Lung (tissue), 11 donors: ENCODE measurements at regions not wholly inside any gene's neighbourhood (a gene's known extent, or its start where the extent isn't known, plus 50 kb on each side); places are given as distances from the start of the nearest gene placed in this dataset.
"Not testable (repeated sequence)": the region's sequence is repeated elsewhere in the genome, so short reads cannot be mapped to it uniquely, and the experiment has no call there.

Experiments
- ATAC-seq: fragments of 200-7000 bp; cut with Tn5 transposase; one replicate; pipeline ENCODE4 v1.9.1; 2020; ENCODE audit warnings: moderate number of reproducible peaks; ENCODE audit not compliant: insufficient read depth, low FRiP score
- DNase-seq, 3 donors: peaks; one replicate each; pipeline ENCODE4 v3.0.0-alpha.2; 2013 to 2017
- H3K27ac ChIP-seq, 2 donors: one replicate each; pipeline ENCODE4 v1.5.1; 2013; ENCODE audit warnings: mild to moderate bottlenecking in 2 of 2, moderate library complexity in 2 of 2, control low read depth in 1 of 2, inconsistent platforms in 1 of 2, low read depth in 1 of 2, low read length in 1 of 2
- H3K27me3 ChIP-seq, 3 donors: one replicate each; pipeline ENCODE4 v1.5.1; 2013; ENCODE audit warnings: low read length in 2 of 3; ENCODE audit not compliant: control insufficient read depth in 3 of 3, insufficient read depth in 3 of 3
- H3K36me3 ChIP-seq, 4 donors: one replicate each; pipeline ENCODE4 v1.5.1; 2013; ENCODE audit warnings: low read length in 4 of 4, mild to moderate bottlenecking in 1 of 4, moderate library complexity in 1 of 4; ENCODE audit not compliant: control insufficient read depth in 4 of 4, insufficient read depth in 4 of 4
- H3K4me1 ChIP-seq, 5 donors: one replicate each; pipeline ENCODE4 v1.5.1; 2013; ENCODE audit warnings: low read length in 5 of 5, mild to moderate bottlenecking in 2 of 5, moderate library complexity in 1 of 5; ENCODE audit not compliant: control insufficient read depth in 5 of 5, insufficient read depth in 5 of 5
- H3K4me3 ChIP-seq: one replicate; pipeline ENCODE4 v1.5.1; 2013; ENCODE audit warnings: mild to moderate bottlenecking, control low read depth, moderate library complexity
- H3K9ac ChIP-seq, 2 donors: one replicate each; pipeline ENCODE4 v1.5.1; 2013; ENCODE audit warnings: low read length in 2 of 2, control low read depth in 1 of 2; ENCODE audit not compliant: insufficient read depth in 1 of 2
- H3K9me3 ChIP-seq, 4 donors: one replicate each; pipeline ENCODE4 v1.5.1; 2013; ENCODE audit warnings: low read length in 3 of 4, mild to moderate bottlenecking in 1 of 4, moderate library complexity in 1 of 4; ENCODE audit not compliant: control insufficient read depth in 4 of 4, insufficient read depth in 3 of 4
- whole genome bisulfite sequencing, 2 donors: extraction: QIAGEN DNeasy Blood & Tissue Kit; methylation state at CpG; one replicate each; pipeline ENCODE4 v1.1.7; 2013; 5-methylcytosine and 5-hydroxymethylcytosine counted together
- TF ChIP-seq, protein P1 (sequence below): IDR thresholded peaks from 2 replicates; pipeline ENCODE4 v1.5.1; 2012; ENCODE audit warnings: mild to moderate bottlenecking; ENCODE audit errors: control extremely low read depth, extremely low read depth
- donor health status: control.
- donor health status: control.
- donor health status: Bipolar disorder and iron deficiency.
- donor health status: healthy.
- donor health status: DM: yes; HTN: yes; CAD: no.

DNA sequence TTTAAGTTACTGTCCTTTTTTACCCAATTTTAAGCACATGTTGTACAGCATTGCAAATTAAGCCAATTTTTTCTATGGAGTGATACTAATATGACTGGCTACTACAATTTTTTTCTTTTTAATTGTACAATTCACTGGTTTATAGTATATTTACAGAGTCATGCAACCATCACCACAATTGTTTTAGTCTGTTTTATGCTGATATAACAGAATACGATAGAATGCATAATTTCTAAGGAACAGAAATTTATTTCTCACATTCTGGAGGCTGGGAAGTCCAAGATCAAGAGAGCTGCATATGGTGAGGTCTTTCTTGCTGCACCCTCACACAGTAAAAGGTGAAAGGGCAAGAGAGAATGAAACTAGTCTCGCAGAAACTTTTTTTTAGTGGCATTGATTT is 125.3 kb downstream of the GLUD2 start:
- no peak overlapping the region for H3K27ac ChIP-seq
- no peak overlapping the region for H3K9ac ChIP-seq
- no peaks in the 10 kb centered on the region for H3K36me3 ChIP-seq
- no peak overlapping the region for H3K4me3 ChIP-seq
- H3K27me3 ChIP-seq, result no peaks in the 10 kb centered on the region
- no peaks in the 10 kb centered on the region for H3K9me3 ChIP-seq
- ATAC-seq (no peak), DNase-seq (no peak)
- TF ChIP-seq, protein P1, sequence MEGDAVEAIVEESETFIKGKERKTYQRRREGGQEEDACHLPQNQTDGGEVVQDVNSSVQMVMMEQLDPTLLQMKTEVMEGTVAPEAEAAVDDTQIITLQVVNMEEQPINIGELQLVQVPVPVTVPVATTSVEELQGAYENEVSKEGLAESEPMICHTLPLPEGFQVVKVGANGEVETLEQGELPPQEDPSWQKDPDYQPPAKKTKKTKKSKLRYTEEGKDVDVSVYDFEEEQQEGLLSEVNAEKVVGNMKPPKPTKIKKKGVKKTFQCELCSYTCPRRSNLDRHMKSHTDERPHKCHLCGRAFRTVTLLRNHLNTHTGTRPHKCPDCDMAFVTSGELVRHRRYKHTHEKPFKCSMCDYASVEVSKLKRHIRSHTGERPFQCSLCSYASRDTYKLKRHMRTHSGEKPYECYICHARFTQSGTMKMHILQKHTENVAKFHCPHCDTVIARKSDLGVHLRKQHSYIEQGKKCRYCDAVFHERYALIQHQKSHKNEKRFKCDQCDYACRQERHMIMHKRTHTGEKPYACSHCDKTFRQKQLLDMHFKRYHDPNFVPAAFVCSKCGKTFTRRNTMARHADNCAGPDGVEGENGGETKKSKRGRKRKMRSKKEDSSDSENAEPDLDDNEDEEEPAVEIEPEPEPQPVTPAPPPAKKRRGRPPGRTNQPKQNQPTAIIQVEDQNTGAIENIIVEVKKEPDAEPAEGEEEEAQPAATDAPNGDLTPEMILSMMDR, result no peak
- H3K4me1 ChIP-seq, result no peaks in the 10 kb centered on the region
- 76 to 85% methylated on average over 2 of the region's 2 CpGs for WGBS, 2 donors

DNA sequence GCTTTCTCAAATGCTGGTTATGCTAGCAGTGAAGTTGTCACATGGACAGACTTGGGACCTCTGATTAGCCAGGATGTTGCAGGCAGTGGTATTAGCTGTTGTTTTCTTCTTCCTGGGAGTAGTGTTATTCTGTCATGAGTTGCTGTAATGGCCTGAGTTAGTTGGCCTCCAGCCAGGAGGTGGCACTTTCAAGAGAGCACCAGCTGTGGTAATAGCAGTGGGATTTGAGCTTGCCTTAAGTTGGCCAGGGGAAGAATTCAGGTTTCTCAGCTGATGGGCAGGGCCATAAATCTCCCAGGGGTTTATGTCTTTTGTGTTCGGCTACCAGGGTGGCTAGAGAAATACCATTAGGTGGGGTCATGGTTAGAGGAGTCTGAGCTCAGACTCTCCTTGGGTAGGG is 132.6 kb downstream of the GLUD2 start:
- WGBS, 2 donors, result 73 to 75% methylated on average over 1 of the region's 1 CpG
- no peak overlapping the region for H3K9ac ChIP-seq
- H3K27ac ChIP-seq, result no peak overlapping the region
- no peaks in the 10 kb centered on the region for H3K27me3 ChIP-seq
- peaks cover 0 to 2% (median 0%) of the 10 kb centered on the region in 4 donors for H3K9me3 ChIP-seq
- no peaks in the 10 kb centered on the region for H3K36me3 ChIP-seq
- no peaks in the 10 kb centered on the region for H3K4me1 ChIP-seq
- ATAC-seq (no peak), DNase-seq (peak in 1 of 3 donors; percentile 5)
- TF ChIP-seq, protein P1, result no peak
- no peak overlapping the region for H3K4me3 ChIP-seq

DNA sequence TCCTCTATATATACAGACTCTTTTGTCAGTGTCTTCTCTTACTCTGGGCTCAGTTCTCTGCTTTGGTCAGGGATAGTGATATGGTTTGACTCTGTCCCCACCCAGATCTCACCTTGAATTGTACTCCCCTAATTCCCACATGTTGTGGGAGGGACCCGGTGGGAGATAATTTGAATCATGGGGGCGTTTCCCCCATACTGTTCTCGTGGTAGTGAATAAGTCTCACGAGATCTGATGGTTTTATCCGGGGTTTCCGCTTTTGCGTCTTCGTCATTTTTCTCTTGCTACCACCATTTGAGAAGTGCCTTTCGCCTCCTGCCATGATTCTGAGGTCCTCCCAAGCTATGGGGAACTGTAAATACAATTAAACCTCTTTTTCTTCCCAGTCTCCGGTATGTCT is 144.4 kb downstream of the GLUD2 start:
- TF ChIP-seq, protein P1, result no peak
- WGBS, 2 donors, result 81 to 93% methylated on average over 10 of the region's 10 CpGs
- no peak overlapping the region for H3K9ac ChIP-seq
- no peaks in the 10 kb centered on the region for H3K4me1 ChIP-seq
- no peaks in the 10 kb centered on the region for H3K36me3 ChIP-seq
- H3K27ac ChIP-seq, result no peak overlapping the region
- no peak for DNase-seq
- H3K9me3 ChIP-seq, result no peaks in the 10 kb centered on the region
- H3K4me3 ChIP-seq, result no peak overlapping the region
- no peaks in the 10 kb centered on the region for H3K27me3 ChIP-seq
- ATAC-seq, result no peak

DNA sequence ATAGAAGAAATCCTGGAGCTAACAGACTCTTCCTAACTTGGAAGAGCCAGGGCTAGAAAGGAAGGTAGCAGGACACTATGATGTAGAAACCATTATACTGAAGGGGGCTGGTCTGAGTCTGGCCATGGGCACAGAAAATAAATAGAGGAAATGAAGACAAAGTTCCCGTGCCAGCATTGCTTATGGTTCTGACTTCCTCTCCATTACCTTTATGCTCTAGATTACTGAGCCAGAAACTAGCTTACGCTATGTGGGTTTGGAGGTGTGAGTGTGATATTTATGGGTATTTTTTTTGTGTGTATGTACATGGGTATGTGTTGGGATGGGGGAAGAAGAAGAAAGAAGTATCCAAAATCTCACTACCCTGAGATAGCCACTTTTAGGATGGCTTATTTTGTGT is 148.3 kb downstream of the GLUD2 start:
- Histone ChIP-seq H3K4me3 (no peak overlapping the region), H3K9me3 (no peaks in the 10 kb centered on the region), H3K27me3 (no peaks in the 10 kb centered on the region), H3K4me1 (no peaks in the 10 kb centered on the region), H3K36me3 (no peaks in the 10 kb centered on the region), H3K27ac (no peak overlapping the region), H3K9ac (no peak overlapping the region)
- 62 to 71% methylated on average over 2 of the region's 2 CpGs for WGBS, 2 donors
- TF ChIP-seq, protein P1, result no peak
- ATAC-seq (no peak), DNase-seq (no peak)

DNA sequence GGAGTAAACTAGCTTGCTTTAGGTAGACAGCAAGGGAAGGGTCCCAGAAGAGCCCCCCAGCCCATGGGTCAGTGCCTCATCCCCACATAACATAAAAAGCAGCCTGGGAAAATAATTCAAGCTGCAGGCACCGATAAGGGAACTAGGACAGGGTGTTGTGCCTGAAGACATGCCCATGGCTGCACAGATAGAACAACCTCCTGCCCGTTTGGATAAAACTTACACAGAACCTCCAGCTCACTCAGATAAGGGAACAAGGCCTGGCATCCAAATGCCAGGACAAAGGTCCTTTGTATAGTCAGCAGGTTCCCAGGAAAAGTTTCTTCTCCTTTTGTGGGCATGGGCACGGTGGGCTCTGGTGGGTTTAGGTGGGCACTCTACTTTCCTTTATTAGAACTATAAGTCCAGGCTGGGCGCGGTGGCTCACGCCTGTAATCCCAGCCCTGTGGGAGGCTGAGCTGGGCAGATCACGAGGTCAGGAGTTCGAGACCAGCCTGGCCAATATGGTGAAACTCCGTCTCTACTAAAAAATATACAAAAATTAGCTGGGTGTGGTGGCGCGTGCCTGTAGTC is 149.5 kb downstream of the GLUD2 start:
- not testable (repeated sequence) for H3K4me3 ChIP-seq, DNase-seq, H3K27me3 ChIP-seq, H3K27ac ChIP-seq, H3K9me3 ChIP-seq, H3K9ac ChIP-seq, H3K36me3 ChIP-seq, H3K4me1 ChIP-seq, ATAC-seq
- WGBS, 2 donors, result 90 to 96% methylated on average over 11 of the region's 11 CpGs
